Stimulated activated CD8-positive, alpha-beta memory T cell treated with anti-CD3 and anti-CD28 coated beads, Interleukin-12 subunit alpha, Interleukin-12 subunit beta, amount 100 ng/mL, for 4 hours (primary cell): ENCODE measurements at regions not wholly inside any gene's neighbourhood (a gene's known extent, or its start where the extent isn't known, plus 50 kb on each side); places are given as distances from the start of the nearest gene placed in this dataset.
"Not testable (repeated sequence)": the region's sequence is repeated elsewhere in the genome, so short reads cannot be mapped to it uniquely, and the experiment has no call there.

Experiments used
- DNase-seq: peaks from one replicate; pipeline ENCODE4 v3.0.0-alpha.2; 2020; ENCODE audit warnings: low read depth

DNA sequence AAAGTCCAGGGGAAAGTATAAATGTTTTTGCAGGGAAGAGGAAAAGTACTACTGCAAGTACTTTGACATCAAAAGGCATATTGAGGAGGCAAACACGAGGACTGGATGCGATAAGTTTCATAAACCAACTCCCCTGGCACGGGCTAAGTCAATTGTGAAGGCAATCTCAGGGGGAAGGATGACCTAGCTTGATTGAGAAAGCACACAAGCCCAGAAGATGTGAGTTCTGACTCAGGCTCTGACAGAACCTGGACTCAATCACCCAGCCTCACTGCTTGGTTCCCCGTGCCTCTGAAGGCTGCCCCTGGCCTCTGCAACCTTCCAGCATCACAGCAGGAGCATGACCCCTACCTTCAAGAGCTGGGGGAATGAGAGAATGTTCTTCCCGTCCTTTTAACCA lies 93.2 kb upstream of the ZNF438 start:
- no peak for DNase-seq

- no peak for DNase-seq
These were observed 94.1 kb upstream of the ZNF438 start for GRCh38 chr10:31125789-31126188.

- DNase-seq = no peak
These were observed 94.9 kb upstream of the ZNF438 start for GRCh38 chr10:31126593-31126992.

DNA sequence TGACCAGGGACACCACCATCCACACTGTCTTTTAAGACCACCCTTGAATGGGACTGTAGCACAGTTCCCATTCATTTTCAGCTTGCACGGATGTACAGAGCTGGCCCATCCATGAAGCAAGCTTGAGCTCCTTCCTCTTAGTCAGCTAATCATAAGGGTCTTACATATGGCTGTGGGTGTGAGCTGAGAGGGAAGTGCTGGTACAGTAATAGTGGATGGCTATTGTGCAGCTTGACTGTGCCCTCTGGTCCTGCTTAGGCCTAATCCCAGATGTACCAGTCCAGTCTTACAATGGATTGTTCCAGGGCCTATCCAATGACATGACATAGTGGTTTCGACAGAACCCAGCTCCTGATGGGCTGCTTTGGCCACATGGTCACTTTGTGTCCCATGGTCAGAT lies 96.9 kb upstream of the ZNF438 start:
- no peak for DNase-seq

DNA sequence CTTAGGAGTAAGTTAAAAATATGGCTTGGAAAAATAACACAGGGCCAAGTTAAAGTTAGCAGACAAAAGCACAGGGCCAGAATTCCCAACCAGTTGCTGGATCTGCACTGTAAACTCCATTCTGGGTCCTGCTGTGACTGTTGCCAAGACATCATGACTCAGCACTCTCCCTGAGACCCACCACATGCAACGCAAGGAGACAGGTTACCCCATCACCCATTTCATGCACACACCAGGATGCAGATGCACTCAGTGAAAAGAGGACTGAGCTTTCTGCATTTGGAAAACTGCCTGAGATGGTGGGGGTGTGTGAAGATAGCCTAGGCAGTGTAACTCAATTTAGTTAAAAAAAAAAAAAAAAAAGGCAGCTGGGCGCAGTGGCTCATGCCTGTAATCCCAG lies 97.6 kb upstream of the ZNF438 start:
- no peak for DNase-seq

DNA sequence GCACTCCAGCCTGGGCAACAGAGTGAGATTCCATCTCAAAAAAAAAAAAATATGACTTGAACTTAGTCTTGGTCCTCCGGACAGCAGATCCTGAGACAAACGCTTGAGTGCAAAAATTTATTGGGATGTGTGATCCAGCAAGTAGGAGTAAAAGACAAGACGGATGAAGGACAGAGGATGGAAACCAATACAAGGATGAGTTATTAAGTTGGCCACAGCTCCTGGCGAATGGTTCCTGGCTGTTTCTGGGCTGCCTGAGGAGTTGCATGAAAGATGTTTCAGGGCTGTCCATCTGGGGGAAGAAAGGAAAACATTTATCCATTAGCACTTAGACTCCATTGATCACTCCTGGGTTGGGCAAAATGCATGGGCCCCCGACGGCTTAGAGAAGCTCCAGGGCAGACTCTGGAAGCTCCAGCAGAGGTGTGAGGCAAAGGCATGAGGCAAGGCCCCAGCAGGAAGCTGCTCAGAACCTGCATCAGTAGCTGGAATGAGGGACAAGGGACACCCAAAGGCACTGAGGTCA lies 98.3 kb upstream of the ZNF438 start:
- no peak for DNase-seq

- no peak for DNase-seq
These were observed 98.7 kb upstream of the ZNF438 start for GRCh38 chr10:31130406-31130805.

- DNase-seq = no peak
These were observed 99.6 kb upstream of the ZNF438 start for GRCh38 chr10:31131251-31131650.

GRCh38 chr10:31132681-31133244 lies 101.1 kb upstream of the ZNF438 start:
- no peak for DNase-seq

DNA sequence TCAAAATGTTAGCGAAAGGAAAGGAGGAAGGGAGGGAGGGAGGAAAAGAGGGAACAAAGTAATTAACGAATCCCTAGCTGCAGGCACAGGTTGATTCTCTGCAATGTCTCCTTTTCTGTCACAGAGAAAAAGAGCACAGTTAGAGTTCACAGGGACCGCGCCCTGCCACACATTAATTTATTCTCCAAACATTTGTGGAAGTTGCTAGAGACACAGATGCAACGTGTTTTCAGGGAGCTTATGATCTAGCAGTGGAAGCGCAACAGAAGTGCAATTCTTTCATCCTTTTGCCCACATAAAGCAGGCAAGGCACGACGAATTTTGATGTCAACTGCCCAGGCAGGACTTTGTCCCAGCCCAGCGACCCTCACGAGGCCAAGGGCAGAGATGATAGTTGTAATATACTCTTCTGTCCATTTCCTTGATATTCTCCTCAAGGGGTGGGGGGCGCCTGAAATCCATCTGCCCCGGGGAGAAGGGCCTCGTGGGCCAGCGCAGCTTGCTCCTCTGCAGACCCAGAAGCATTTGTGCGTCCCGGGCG lies 101.7 kb upstream of the ZNF438 start:
- DNase-seq = no peak

DNA sequence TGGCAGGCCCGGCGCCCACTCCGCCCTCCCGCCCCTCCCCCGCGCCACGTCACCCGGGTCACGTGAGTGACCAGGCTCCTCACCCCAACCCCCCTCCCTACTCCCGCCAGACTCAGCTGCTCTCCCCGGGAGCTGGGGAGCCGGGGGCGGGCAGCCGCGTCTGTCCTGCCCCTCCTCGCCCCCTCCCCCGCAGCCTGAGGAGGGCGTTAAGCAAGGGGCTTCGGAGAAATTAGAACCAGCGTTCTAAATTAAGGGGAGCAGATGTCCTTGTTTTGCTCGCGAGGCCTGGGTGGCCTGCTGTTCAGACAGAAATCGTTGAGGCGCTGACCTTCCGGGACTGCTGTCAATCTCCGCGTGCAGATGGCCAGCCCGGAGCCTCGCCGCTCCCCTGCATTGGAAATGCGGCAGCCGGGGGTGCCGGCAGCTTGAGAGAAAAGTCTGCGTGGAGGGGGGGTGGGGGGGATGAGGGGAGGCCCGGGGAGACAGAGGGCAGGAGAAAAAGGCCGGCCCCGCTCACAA lies 102.2 kb upstream of the ZNF438 start:
- DNase-seq = peak; percentile 57

DNA sequence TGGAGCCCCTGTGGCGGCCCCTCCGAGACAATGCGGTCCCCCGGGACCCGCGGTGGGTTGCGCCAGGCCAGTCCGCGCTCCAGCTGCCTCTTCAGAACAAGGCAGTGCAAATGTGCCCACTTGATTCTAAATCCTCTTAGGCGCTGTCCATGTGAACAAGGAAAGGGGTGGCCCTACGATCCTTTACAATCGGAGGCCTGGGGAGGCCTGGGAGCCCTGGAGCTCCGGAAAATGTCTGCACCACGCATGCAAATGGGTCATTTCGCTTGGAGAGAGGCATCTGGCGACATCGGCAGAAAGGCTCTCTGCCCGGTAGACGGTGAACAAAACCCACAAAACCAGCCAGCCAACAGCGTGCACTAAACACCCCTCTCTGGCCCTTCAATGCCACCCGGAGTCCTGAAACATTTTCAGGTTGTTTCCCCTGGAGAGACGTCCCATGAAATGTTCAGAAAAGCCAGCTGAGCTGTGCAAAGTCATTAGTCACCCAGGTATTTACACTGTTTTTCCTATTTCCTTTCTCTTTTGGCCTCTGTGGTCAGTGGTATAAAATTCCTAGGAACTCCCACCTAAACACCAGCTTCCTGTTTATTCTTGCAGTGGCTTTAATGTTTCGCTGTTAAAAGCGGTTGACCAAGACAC lies 102.8 kb upstream of the ZNF438 start:
- no peak for DNase-seq

DNA sequence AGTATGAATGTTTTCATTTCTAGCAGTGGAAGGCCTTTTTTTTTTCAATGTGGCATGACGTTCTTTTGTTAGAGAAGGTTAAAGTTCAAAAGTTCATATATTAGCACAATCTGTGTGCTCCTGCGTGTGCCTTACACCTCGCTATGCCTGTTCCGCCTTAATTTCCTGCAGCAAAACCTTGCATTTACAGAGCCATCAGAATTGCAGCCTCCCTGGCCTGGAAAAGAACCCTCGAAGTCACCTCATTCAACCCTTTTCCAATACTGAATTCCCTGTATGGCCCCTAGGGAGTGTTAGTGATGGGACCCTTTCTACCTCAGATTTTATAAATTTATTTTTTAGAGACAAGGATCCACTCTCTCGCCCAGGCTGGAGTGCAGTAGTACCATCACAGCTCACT lies 103.5 kb upstream of the ZNF438 start:
- DNase-seq = no peak

DNA sequence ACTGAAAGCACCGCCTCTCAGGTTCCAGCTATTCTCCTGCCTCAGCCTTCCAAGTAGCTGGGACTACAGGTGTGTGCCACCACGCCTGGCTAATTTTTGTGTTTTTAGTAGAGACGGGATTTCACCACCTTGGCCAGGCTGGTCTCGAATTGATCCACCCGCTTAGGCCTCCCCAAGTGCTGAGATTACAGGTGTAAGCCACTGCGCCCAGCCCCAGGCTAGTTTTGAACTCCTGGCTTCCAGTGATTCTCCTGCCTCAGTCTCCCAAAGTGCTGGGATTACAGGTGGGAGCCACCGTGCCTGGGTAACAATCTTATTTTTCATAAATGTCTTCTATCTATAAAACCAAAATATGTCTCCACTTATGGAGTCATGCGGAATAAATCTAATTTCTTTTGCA lies 104.1 kb upstream of the ZNF438 start:
- DNase-seq = not testable (repeated sequence)

DNA sequence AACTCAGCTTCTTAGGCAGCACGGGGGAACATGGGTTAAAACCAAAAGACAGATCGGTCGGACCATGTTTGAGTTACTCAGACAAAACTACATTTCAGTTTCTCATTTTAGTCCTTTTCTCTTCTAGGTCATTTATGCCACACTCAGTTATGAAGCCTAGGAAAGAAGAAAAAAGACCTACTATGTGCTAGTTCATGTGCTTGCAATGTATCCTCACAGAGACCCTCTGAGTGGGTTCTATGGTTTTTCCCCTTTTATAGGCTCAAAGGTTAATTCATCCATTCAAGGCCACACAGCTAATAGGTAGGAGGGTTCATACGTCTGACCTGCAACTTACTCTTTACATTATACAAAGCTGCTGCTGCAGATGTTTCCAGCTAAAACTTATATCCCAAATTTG lies 104.7 kb upstream of the ZNF438 start:
- no peak for DNase-seq

- DNase-seq = no peak
These were observed 105.5 kb upstream of the ZNF438 start for GRCh38 chr10:31136930-31137885.

GRCh38 chr10:31138026-31138553 lies 106.4 kb upstream of the ZNF438 start:
- no peak for DNase-seq

- DNase-seq = no peak
These were observed 107.8 kb upstream of the ZNF438 start for GRCh38 chr10:31139497-31139896.

GRCh38 chr10:31140716-31141115 lies 109.1 kb upstream of the ZNF438 start:
- DNase-seq = no peak

DNA sequence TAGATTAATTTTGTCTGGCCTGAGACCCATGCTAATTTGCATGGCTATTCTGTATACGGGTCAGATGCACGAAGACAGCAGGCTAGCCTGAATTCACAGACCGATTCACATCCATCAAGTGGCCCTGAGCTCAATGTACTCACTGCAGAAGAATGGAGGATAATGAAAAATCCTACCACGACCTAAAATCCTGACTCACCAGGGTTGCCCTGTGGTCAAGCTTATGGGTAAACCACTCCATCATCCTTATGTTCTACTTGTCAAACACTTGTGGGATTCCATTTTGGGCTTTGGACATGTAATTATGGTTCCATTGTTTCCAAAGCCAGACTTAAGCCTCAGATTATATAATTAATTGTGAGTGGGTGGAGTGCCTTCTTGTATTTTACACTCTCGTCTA lies 110.4 kb upstream of the ZNF438 start:
- no peak for DNase-seq

GRCh38 chr10:31143331-31143935 lies 111.8 kb upstream of the ZNF438 start:
- no peak for DNase-seq

DNA sequence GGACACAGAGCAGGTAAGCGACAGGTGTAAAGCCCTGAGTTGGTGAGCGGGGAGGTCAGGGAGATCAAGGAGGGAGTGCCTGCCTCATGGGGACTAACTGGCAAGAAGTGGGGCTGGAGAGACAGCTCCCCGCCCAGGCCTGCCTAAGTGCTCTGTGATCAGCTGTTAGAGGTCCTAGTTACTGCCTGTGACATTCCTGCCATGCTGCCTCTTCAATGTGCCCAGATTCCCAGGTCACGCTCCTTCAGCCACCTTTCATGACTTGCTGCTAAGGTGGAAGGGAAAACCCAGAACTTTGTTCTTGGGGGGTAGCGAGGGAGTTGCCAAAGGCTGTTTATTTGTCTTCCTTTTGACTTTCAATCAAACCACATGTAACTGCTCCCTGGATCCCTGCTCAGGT lies 114.3 kb upstream of the ZNF438 start:
- DNase-seq = no peak
